Neural crest cell (in vitro differentiated cells): ENCODE measurements at regions not wholly inside any gene's neighbourhood (a gene's known extent, or its start where the extent isn't known, plus 50 kb on each side); places are given as distances from the start of the nearest gene placed in this dataset.

Experiments
- DNase-seq: peaks from one replicate; pipeline ENCODE4 v3.0.0; 2021; ENCODE audit warnings: low read depth, mixed read lengths, low spot score
- H3K27ac Mint-ChIP-seq: one replicate; pipeline ENCODE4 v1.8.0; 2021; ENCODE audit warnings: mild to moderate bottlenecking, mixed read lengths; ENCODE audit not compliant: unreplicated experiment
- H3K27me3 Mint-ChIP-seq: 2 replicates; pipeline ENCODE4 v1.8.0; 2021; ENCODE audit warnings: low read depth, mild to moderate bottlenecking, mixed read lengths
- H3K36me3 Mint-ChIP-seq: 2 replicates; pipeline ENCODE4 v1.8.0; 2021; ENCODE audit warnings: low read depth, mild to moderate bottlenecking, mixed read lengths
- H3K4me1 Mint-ChIP-seq: 2 replicates; pipeline ENCODE4 v1.8.0; 2021; ENCODE audit warnings: mixed read lengths
- H3K4me3 Mint-ChIP-seq: one replicate; pipeline ENCODE4 v1.8.0; 2021; ENCODE audit warnings: mild to moderate bottlenecking, mixed read lengths
- H3K9me3 Mint-ChIP-seq: 2 replicates; pipeline ENCODE4 v1.8.0; 2021; ENCODE audit warnings: mixed read lengths
- CTCF ChIP-seq: fragments of 200-600 bp; sonication (generic); conservative IDR thresholded peaks from 2 replicates; pipeline ENCODE4 v1.5.0; 2021; ENCODE audit warnings: antibody characterized with exemption, mild to moderate bottlenecking

GRCh38 chr20:19826179-19826914 is 68.3 kb downstream of the RIN2 start:
- Mint-ChIP-seq H3K4me3 (no peak overlapping the region), H3K9me3 (no peaks in the 10 kb centered on the region), H3K36me3 (peaks cover 5% of the 10 kb centered on the region), H3K27ac (no peak overlapping the region), H3K4me1 (peaks cover 7% of the 10 kb centered on the region), H3K27me3 (no peaks in the 10 kb centered on the region)
- no peak for TF ChIP-seq CTCF
- no peak for DNase-seq

GRCh38 chr20:19827818-19828217 is 69.8 kb downstream of the RIN2 start:
- TF ChIP-seq CTCF, result no peak
- no peak overlapping the region for H3K27ac Mint-ChIP-seq
- no peak overlapping the region for H3K4me3 Mint-ChIP-seq

GRCh38 chr20:19828232-19828631 is 70.2 kb downstream of the RIN2 start:
- Mint-ChIP-seq H3K4me3 (no peak overlapping the region), H3K27me3 (no peaks in the 10 kb centered on the region), H3K4me1 (peaks cover 7% of the 10 kb centered on the region), H3K36me3 (peaks cover 5% of the 10 kb centered on the region), H3K27ac (no peak overlapping the region), H3K9me3 (no peaks in the 10 kb centered on the region)
- no peak for DNase-seq
- TF ChIP-seq CTCF, result no peak

More at GRCh38 chr20:19827818-19828217, 69.8 kb downstream of the RIN2 start:
- Mint-ChIP-seq H3K4me1 (peaks cover 7% of the 10 kb centered on the region), H3K9me3 (no peaks in the 10 kb centered on the region), H3K27me3 (no peaks in the 10 kb centered on the region), H3K36me3 (peaks cover 5% of the 10 kb centered on the region)
- no peak for DNase-seq

GRCh38 chr20:19830211-19830785 is 72.2 kb downstream of the RIN2 start:
- Mint-ChIP-seq H3K27ac (no peak overlapping the region), H3K4me1 (peaks cover 7% of the 10 kb centered on the region), H3K36me3 (no peaks in the 10 kb centered on the region), H3K4me3 (no peak overlapping the region), H3K27me3 (no peaks in the 10 kb centered on the region), H3K9me3 (no peaks in the 10 kb centered on the region)
- no peak for TF ChIP-seq CTCF
- no peak for DNase-seq

GRCh38 chr20:19832875-19833274 is 74.8 kb downstream of the RIN2 start:
- no peak overlapping the region for H3K4me3 Mint-ChIP-seq
- no peak for DNase-seq
- no peak overlapping the region for H3K27ac Mint-ChIP-seq
- no peaks in the 10 kb centered on the region for H3K9me3 Mint-ChIP-seq
- H3K4me1 Mint-ChIP-seq, result peaks cover 7% of the 10 kb centered on the region
- no peaks in the 10 kb centered on the region for H3K27me3 Mint-ChIP-seq
- TF ChIP-seq CTCF, result no peak
- H3K36me3 Mint-ChIP-seq, result no peaks in the 10 kb centered on the region
